Activated naive CD8-positive, alpha-beta T cell treated with anti-CD3 and anti-CD28 coated beads for 36 hours (primary cell): ENCODE measurements at regions not wholly inside any gene's neighbourhood (a gene's known extent, or its start where the extent isn't known, plus 50 kb on each side); places are given as distances from the start of the nearest gene placed in this dataset.
"Not testable (repeated sequence)": the region's sequence is repeated elsewhere in the genome, so short reads cannot be mapped to it uniquely, and the experiment has no call there.

Experiments
- DNase-seq: peaks from one replicate; pipeline ENCODE4 v3.0.0; 2021
- H3K27ac Mint-ChIP-seq: one replicate; pipeline ENCODE4 v1.8.0; 2022; ENCODE audit warnings: mild to moderate bottlenecking, moderate library complexity, mixed read lengths
- H3K27me3 Mint-ChIP-seq: one replicate; pipeline ENCODE4 v1.8.0; 2022; ENCODE audit warnings: mild to moderate bottlenecking, mixed read lengths
- H3K36me3 Mint-ChIP-seq: one replicate; pipeline ENCODE4 v1.8.0; 2021; ENCODE audit warnings: mild to moderate bottlenecking, mixed read lengths
- H3K4me1 Mint-ChIP-seq: one replicate; pipeline ENCODE4 v1.8.0; 2021; ENCODE audit warnings: mixed read lengths
- H3K4me3 Mint-ChIP-seq: one replicate; pipeline ENCODE4 v1.8.0; 2022; ENCODE audit warnings: mild to moderate bottlenecking, moderate library complexity, mixed read lengths
- H3K9me3 Mint-ChIP-seq: one replicate; pipeline ENCODE4 v1.8.0; 2022; ENCODE audit warnings: mixed read lengths

GRCh38 chr7:153065051-153065450 lies 305.5 kb downstream of the ACTR3B start:
- H3K27me3 Mint-ChIP-seq = no peaks in the 10 kb centered on the region
- no peaks in the 10 kb centered on the region for H3K9me3 Mint-ChIP-seq
- no peaks in the 10 kb centered on the region for H3K36me3 Mint-ChIP-seq
- no peak overlapping the region for H3K4me3 Mint-ChIP-seq
- no peak overlapping the region for H3K27ac Mint-ChIP-seq
- DNase-seq = no peak
- H3K4me1 Mint-ChIP-seq = no peaks in the 10 kb centered on the region

GRCh38 chr7:153066711-153067110 lies 307.2 kb downstream of the ACTR3B start:
- H3K4me1 Mint-ChIP-seq = no peaks in the 10 kb centered on the region
- H3K36me3 Mint-ChIP-seq = no peaks in the 10 kb centered on the region
- no peaks in the 10 kb centered on the region for H3K9me3 Mint-ChIP-seq
- no peak for DNase-seq
- no peak overlapping the region for H3K4me3 Mint-ChIP-seq
- no peaks in the 10 kb centered on the region for H3K27me3 Mint-ChIP-seq
- no peak overlapping the region for H3K27ac Mint-ChIP-seq

DNA sequence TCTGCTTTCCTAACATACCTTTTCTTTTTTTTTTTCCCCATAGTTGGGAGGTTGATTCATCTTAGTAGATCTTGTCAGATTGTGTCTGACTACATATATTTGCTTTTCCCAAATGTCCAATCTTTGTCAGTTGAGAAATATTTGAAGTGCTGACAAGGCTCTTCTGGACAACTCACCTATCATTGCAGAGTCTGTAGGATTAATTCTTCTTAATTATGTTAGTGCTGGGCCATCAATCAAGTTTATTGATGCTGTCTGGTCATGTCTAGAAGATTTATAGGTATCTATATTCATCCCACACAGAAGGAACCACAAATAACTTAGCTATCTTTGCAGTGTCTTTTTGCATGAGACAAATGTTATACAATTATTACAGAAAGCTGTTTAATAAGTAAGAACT lies 310.6 kb downstream of the ACTR3B start:
- no peaks in the 10 kb centered on the region for H3K27me3 Mint-ChIP-seq
- no peak for DNase-seq
- H3K36me3 Mint-ChIP-seq = no peaks in the 10 kb centered on the region
- no peaks in the 10 kb centered on the region for H3K4me1 Mint-ChIP-seq
- no peaks in the 10 kb centered on the region for H3K9me3 Mint-ChIP-seq
- no peak overlapping the region for H3K4me3 Mint-ChIP-seq
- H3K27ac Mint-ChIP-seq = no peak overlapping the region

GRCh38 chr7:153072806-153073205 lies 313.3 kb downstream of the ACTR3B start:
- peaks cover 2% of the 10 kb centered on the region for H3K9me3 Mint-ChIP-seq
- no peak for DNase-seq
- no peaks in the 10 kb centered on the region for H3K36me3 Mint-ChIP-seq
- H3K4me3 Mint-ChIP-seq = no peak overlapping the region
- H3K4me1 Mint-ChIP-seq = no peaks in the 10 kb centered on the region
- no peak overlapping the region for H3K27ac Mint-ChIP-seq
- no peaks in the 10 kb centered on the region for H3K27me3 Mint-ChIP-seq

DNA sequence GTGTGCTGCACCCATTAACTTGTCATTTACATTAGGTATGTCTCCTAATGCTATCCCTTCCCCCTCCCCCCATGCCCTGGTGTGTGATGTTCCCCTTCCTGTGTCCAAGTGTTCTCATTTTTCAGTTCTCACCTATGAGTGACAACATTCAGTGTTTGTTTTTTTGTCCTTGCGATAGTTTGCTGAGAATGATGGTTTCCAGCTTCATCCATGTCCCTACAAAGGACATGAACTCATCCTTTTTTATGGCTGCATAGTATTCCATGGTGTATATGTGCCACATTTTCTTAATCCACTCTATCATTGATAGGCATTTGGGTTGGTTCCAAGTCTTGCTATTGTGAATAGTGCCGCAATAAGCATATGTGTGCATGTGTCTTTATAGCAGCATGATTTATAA lies 316.7 kb downstream of the ACTR3B start:
- H3K27ac Mint-ChIP-seq, DNase-seq, H3K9me3 Mint-ChIP-seq, H3K4me1 Mint-ChIP-seq, H3K4me3 Mint-ChIP-seq, H3K36me3 Mint-ChIP-seq, H3K27me3 Mint-ChIP-seq: not testable (repeated sequence)

DNA sequence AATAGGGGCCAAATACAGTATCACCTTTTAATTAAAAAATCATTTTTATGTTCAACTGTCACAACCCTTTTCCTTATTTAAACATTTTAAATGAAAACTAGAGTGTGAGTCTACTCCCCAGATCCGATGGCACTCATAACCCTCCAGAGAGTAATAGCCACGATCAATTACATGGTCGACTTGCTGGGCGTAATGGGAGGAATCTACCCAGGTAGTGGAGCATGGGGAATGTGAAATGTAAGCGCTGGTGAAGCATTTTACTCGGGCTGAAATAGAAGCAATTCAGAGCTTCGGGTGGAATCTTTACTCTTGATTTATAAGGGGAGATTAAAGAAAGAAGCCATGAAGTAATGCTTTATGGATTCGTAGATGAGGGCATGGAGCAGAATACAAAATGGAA lies 321.9 kb downstream of the ACTR3B start:
- H3K27ac Mint-ChIP-seq = no peak overlapping the region
- H3K4me3 Mint-ChIP-seq = no peak overlapping the region
- H3K9me3 Mint-ChIP-seq = no peaks in the 10 kb centered on the region
- no peaks in the 10 kb centered on the region for H3K27me3 Mint-ChIP-seq
- DNase-seq = no peak
- no peaks in the 10 kb centered on the region for H3K4me1 Mint-ChIP-seq
- no peaks in the 10 kb centered on the region for H3K36me3 Mint-ChIP-seq

GRCh38 chr7:153084278-153084677 lies 324.7 kb downstream of the ACTR3B start:
- no peak for DNase-seq
- Mint-ChIP-seq H3K27ac (no peak overlapping the region), H3K36me3 (no peaks in the 10 kb centered on the region), H3K9me3 (no peaks in the 10 kb centered on the region), H3K27me3 (no peaks in the 10 kb centered on the region), H3K4me3 (no peak overlapping the region), H3K4me1 (no peaks in the 10 kb centered on the region)

DNA sequence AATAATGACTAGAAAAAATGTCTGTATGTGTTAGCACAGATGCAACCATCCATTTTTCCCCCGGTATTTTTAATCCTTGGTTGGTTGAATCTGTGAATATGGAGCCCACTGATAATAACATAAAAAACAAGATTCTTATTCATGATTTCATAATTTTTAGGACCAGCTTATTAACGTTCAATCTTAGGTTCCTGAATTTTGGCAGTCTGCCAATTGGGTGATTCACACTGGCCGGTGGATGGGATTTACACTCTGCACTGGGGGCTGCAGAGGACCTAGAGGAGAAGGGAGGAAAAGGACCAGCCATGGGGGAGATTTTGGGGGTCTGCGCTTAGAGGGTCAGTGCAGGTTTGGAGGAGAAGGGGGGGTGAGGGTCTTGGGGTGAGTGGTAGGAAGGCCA lies 327.9 kb downstream of the ACTR3B start:
- Mint-ChIP-seq H3K27me3 (no peaks in the 10 kb centered on the region), H3K9me3 (no peaks in the 10 kb centered on the region), H3K4me1 (no peaks in the 10 kb centered on the region), H3K4me3 (no peak overlapping the region), H3K27ac (no peak overlapping the region), H3K36me3 (no peaks in the 10 kb centered on the region)
- DNase-seq = no peak

- Mint-ChIP-seq H3K27ac (no peak overlapping the region), H3K4me3 (no peak overlapping the region), H3K27me3 (no peaks in the 10 kb centered on the region), H3K9me3 (no peaks in the 10 kb centered on the region), H3K36me3 (no peaks in the 10 kb centered on the region), H3K4me1 (no peaks in the 10 kb centered on the region)
- DNase-seq = no peak
Observed at GRCh38 chr7:153088601-153089000, 329.0 kb downstream of the ACTR3B start.

- Mint-ChIP-seq H3K27me3 (no peaks in the 10 kb centered on the region), H3K27ac (no peak overlapping the region), H3K4me1 (no peaks in the 10 kb centered on the region), H3K4me3 (no peak overlapping the region), H3K36me3 (no peaks in the 10 kb centered on the region), H3K9me3 (peaks cover 6% of the 10 kb centered on the region)
- DNase-seq = no peak
Observed at GRCh38 chr7:153090209-153090608, 330.7 kb downstream of the ACTR3B start.

GRCh38 chr7:153090764-153091163 lies 331.2 kb downstream of the ACTR3B start:
- H3K27me3 Mint-ChIP-seq = no peaks in the 10 kb centered on the region
- no peak overlapping the region for H3K4me3 Mint-ChIP-seq
- no peak for DNase-seq
- peaks cover 6% of the 10 kb centered on the region for H3K9me3 Mint-ChIP-seq
- no peak overlapping the region for H3K27ac Mint-ChIP-seq
- H3K36me3 Mint-ChIP-seq = no peaks in the 10 kb centered on the region
- H3K4me1 Mint-ChIP-seq = no peaks in the 10 kb centered on the region

DNA sequence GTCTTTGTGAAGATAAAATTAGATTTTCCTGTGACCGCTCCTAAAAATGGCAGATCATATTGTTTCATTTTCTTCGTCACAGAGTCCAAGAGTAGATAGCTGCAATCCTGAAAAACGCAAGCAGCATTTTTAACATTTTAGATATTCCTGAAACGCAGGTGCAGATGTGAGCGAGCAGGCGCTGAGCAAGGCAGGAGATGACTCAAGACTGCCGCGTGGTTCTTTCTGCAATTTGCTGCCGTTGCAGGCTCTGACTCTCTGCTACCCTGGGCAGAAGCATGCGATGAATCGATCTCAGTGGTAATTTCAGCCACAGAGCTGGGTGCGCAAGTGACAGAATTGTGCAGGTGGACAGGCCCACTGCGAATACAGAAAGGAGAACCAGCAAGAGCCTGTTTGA lies 331.9 kb downstream of the ACTR3B start:
- no peaks in the 10 kb centered on the region for H3K4me1 Mint-ChIP-seq
- H3K27ac Mint-ChIP-seq = no peak overlapping the region
- DNase-seq = no peak
- no peaks in the 10 kb centered on the region for H3K27me3 Mint-ChIP-seq
- peaks cover 6% of the 10 kb centered on the region for H3K9me3 Mint-ChIP-seq
- H3K4me3 Mint-ChIP-seq = no peak overlapping the region
- H3K36me3 Mint-ChIP-seq = no peaks in the 10 kb centered on the region

DNA sequence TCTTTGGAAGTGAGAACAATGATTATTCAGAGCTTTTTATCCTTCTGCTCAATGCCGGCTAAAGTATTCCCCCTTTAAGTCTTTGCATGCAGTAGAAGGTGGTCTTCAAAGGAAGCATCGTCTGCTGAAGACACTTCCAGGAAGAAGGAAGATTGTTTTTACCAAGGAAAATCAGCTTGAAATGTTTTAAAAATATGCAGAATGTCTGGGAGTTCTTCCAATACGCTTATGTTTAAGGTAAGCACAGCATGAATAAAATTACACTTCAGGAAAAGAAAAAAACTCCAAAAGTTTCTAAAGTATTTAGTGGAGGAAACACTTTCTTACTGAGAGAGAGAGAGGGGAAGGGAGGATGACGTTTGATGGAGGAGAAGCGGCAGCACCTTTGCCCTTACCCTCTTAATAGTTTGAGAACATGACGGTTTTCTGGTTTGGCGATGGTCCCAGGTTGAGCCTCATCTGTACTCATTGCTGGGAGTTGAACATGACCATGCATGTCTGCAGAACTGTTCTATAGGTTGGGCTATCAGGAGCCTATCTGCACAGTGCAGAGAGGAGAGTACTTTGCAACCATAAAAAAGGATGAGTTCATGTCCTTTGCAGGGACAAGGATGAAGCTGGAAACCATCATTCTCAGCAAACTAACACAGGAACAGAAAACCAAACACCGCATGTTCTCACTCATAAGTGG lies 338.1 kb downstream of the ACTR3B start:
- H3K4me3 Mint-ChIP-seq = no peak overlapping the region
- H3K36me3 Mint-ChIP-seq = no peaks in the 10 kb centered on the region
- no peaks in the 10 kb centered on the region for H3K27me3 Mint-ChIP-seq
- no peak for DNase-seq
- H3K9me3 Mint-ChIP-seq = peaks cover 7% of the 10 kb centered on the region
- H3K27ac Mint-ChIP-seq = no peak overlapping the region
- H3K4me1 Mint-ChIP-seq = no peaks in the 10 kb centered on the region

GRCh38 chr7:153099235-153099634 lies 339.7 kb downstream of the ACTR3B start:
- DNase-seq = no peak
- Mint-ChIP-seq H3K27ac (no peak overlapping the region), H3K9me3 (peaks cover 5% of the 10 kb centered on the region), H3K27me3 (no peaks in the 10 kb centered on the region), H3K36me3 (no peaks in the 10 kb centered on the region), H3K4me1 (no peaks in the 10 kb centered on the region), H3K4me3 (no peak overlapping the region)

DNA sequence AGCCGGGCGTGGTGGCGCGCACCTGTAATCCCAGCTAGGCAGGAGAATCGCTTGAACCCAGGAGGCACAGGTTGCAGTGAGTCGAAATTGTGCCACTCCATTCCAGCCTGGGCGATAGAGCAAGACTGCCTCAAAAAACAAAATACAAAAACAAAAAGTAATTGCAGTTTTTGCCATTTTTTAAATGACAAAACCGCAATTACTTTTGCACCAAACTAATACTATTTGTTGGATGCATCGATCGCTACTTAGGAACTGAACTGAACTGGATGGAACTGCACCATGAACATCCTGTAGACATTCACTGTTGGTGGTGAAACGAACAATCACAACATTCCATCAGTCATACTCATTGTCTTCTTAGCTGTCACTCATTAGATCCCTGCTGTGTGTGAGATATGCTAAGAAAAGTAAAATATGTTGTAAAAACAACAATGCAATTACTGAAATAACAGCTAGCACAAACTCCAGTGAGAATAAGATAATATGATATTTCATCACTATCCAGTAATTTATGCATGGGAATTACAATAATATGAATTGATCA lies 341.2 kb downstream of the ACTR3B start:
- peaks cover 1% of the 10 kb centered on the region for H3K9me3 Mint-ChIP-seq
- H3K27me3 Mint-ChIP-seq = no peaks in the 10 kb centered on the region
- no peaks in the 10 kb centered on the region for H3K4me1 Mint-ChIP-seq
- no peaks in the 10 kb centered on the region for H3K36me3 Mint-ChIP-seq
- H3K27ac Mint-ChIP-seq = no peak overlapping the region
- DNase-seq = no peak
- no peak overlapping the region for H3K4me3 Mint-ChIP-seq

- Mint-ChIP-seq H3K4me3 (no peak overlapping the region), H3K36me3 (no peaks in the 10 kb centered on the region), H3K4me1 (no peaks in the 10 kb centered on the region), H3K9me3 (peaks cover 1% of the 10 kb centered on the region), H3K27me3 (no peaks in the 10 kb centered on the region), H3K27ac (no peak overlapping the region)
- no peak for DNase-seq
Observed at GRCh38 chr7:153103202-153103601, 343.6 kb downstream of the ACTR3B start.
